ENCODE measurements at regions not wholly inside any gene's neighbourhood (a gene's known extent, or its start where the extent isn't known, plus 50 kb on each side); places are given as distances from the start of the nearest gene placed in this dataset.

GRCh38 chr6:167396068-167396658 is 71.3 kb downstream of the TTLL2 start:
- Histone ChIP-seq H3K9me3 (no peaks in the 10 kb centered on the region), H3K4me1 (peaks cover 0 to 6% (median 2%) of the 10 kb centered on the region in 4 donors), H3K36me3 (no peaks in the 10 kb centered on the region), H3K27me3 (no peaks in the 10 kb centered on the region), H3K4me3 (no peak overlapping the region), H3K27ac (no peak overlapping the region)
- DNase-seq, result no peak
- 54 to 58% methylated on average over 11 to 16 of the region's 16 CpGs for WGBS, 2 donors (ENCODE audit: low coverage in 1 of 2)
- intact Hi-C loops (cut with DNase I; ENCODE audit: low total_unique reads) (no loop called here), in situ Hi-C loops (cut with MboI; ENCODE audit: low pct_ligation_motif_present in 1 of 4, low pct_unique_long_range_greater_than_20kb in 1 of 4, low sequenced_read_pairs in 3 of 4) (no loop called here)
- TF ChIP-seq CTCF (IDR thresholded peaks at IDR 0.05), result no peak
- no peak for TF ChIP-seq POLR2AphosphoS5 (IDR thresholded peaks at IDR 0.05)
- no peak for TF ChIP-seq POLR2A (IDR thresholded peaks at IDR 0.05)

GRCh38 chr6:167396659-167397490 is 72.0 kb downstream of the TTLL2 start:
- Histone ChIP-seq H3K4me1 (peaks cover 0 to 10% (median 8%) of the 10 kb centered on the region in 4 donors), H3K27me3 (no peaks in the 10 kb centered on the region), H3K9me3 (no peaks in the 10 kb centered on the region), H3K36me3 (no peaks in the 10 kb centered on the region), H3K27ac (no peak overlapping the region), H3K4me3 (no peak overlapping the region)
- in situ Hi-C loops (cut with MboI; ENCODE audit: low pct_ligation_motif_present in 1 of 4, low pct_unique_long_range_greater_than_20kb in 1 of 4, low sequenced_read_pairs in 3 of 4) (no loop called here), intact Hi-C loops (cut with DNase I; ENCODE audit: low total_unique reads) (no loop called here)
- WGBS, 2 donors (ENCODE audit: low coverage in 1 of 2), result 75 to 79% methylated on average over 9 to 22 of the region's 23 CpGs
- no peak for TF ChIP-seq CTCF (IDR thresholded peaks at IDR 0.05)
- TF ChIP-seq POLR2AphosphoS5 (IDR thresholded peaks at IDR 0.05), result no peak
- no peak for TF ChIP-seq EP300 (IDR thresholded peaks at IDR 0.05; ENCODE audit: low read depth)
- no peak for TF ChIP-seq POLR2A (IDR thresholded peaks at IDR 0.05)
- DNase-seq, result no peak

- in situ Hi-C loops (cut with MboI; ENCODE audit: low pct_ligation_motif_present in 1 of 4, low pct_unique_long_range_greater_than_20kb in 1 of 4, low sequenced_read_pairs in 3 of 4), result no loop called here
- no peaks in the 10 kb centered on the region for H3K36me3 ChIP-seq
- DNase-seq, result no peak
- TF ChIP-seq POLR2AphosphoS5 (IDR thresholded peaks at IDR 0.05) (no peak), CTCF (IDR thresholded peaks at IDR 0.05) (no peak), EP300 (IDR thresholded peaks at IDR 0.05; ENCODE audit: low read depth) (no peak), POLR2A (IDR thresholded peaks at IDR 0.05) (no peak)
- no peaks in the 10 kb centered on the region for H3K9me3 ChIP-seq
- no peak overlapping the region for H3K27ac ChIP-seq
- intact Hi-C loops (cut with DNase I; ENCODE audit: low total_unique reads), result no loop called here
- WGBS, 2 donors (ENCODE audit: low coverage in 1 of 2), result 84 to 91% methylated on average over 3 to 6 of the region's 6 CpGs
- H3K4me1 ChIP-seq, result peaks cover 0 to 14% (median 9%) of the 10 kb centered on the region in 4 donors
- no peaks in the 10 kb centered on the region for H3K27me3 ChIP-seq
- H3K4me3 ChIP-seq, result no peak overlapping the region
Observed at GRCh38 chr6:167397712-167398111, 72.8 kb downstream of the TTLL2 start.

- WGBS, 2 donors (ENCODE audit: low coverage in 1 of 2), result 88% methylated on average over 13 of the region's 14 CpGs; no CpG with 5 or more reads in 1 of the 2 donors
- Histone ChIP-seq H3K36me3 (no peaks in the 10 kb centered on the region), H3K9me3 (no peaks in the 10 kb centered on the region), H3K27ac (no peak overlapping the region), H3K27me3 (no peaks in the 10 kb centered on the region), H3K4me3 (no peak overlapping the region), H3K4me1 (peaks cover 0 to 14% (median 9%) of the 10 kb centered on the region in 4 donors)
- in situ Hi-C loops (cut with MboI; ENCODE audit: low pct_ligation_motif_present in 1 of 4, low pct_unique_long_range_greater_than_20kb in 1 of 4, low sequenced_read_pairs in 3 of 4) (no loop called here), intact Hi-C loops (cut with DNase I; ENCODE audit: low total_unique reads) (no loop called here)
- no peak for TF ChIP-seq POLR2AphosphoS5 (IDR thresholded peaks at IDR 0.05)
- no peak for TF ChIP-seq EP300 (IDR thresholded peaks at IDR 0.05; ENCODE audit: low read depth)
- TF ChIP-seq POLR2A (IDR thresholded peaks at IDR 0.05), result no peak
- TF ChIP-seq CTCF (IDR thresholded peaks at IDR 0.05), result no peak
- DNase-seq, result no peak
Observed at GRCh38 chr6:167398214-167399050, 73.5 kb downstream of the TTLL2 start.
